Endothelial cell of umbilical vein (primary cell): ENCODE measurements at regions not wholly inside any gene's neighbourhood (a gene's known extent, or its start where the extent isn't known, plus 50 kb on each side); places are given as distances from the start of the nearest gene placed in this dataset.

Experiments
- BruUV-seq: library from RNA; stranded (reverse); fragments of 400-500 nt; replicated peaks from 2 replicates; lab custom pipeline; 2021; lab: Mats Ljungman, UMichigan
- CTCF ChIA-PET: fragments of 300-600, 350-600 bp; sonication (Branson Sonifier 250); formaldehyde crosslinking; loops from one replicate; lab custom pipeline; 2021; ENCODE audit warnings: antibody characterized with exemption, inconsistent platforms; lab: Charles Lee
- POLR2A ChIA-PET: fragments of 300-600, 350-600 bp; sonication (Branson Sonifier 250); formaldehyde crosslinking; loops from one replicate; lab custom pipeline; 2021; ENCODE audit warnings: antibody characterized with exemption, inconsistent platforms; lab: Charles Lee
- DNase-seq: peaks from one replicate; pipeline ENCODE4 v3.0.0-alpha.2; 2011; ENCODE audit warnings: low read depth, low spot score
- FAIRE-seq: peaks from 2 replicates; lab custom pipeline; 2011; peaks lifted over from hg19 to GRCh38; lab: Jason Lieb, UNC
- H2AFZ ChIP-seq: 2 replicates; pipeline ENCODE4 v1.6.0; 2012; ENCODE audit warnings: low read depth, low read length, control low read depth, inconsistent platforms
- H3K27ac ChIP-seq: 2 replicates; pipeline ENCODE4 v1.5.1; 2011; ENCODE audit warnings: low read depth, mild to moderate bottlenecking, control low read depth, low read length, moderate library complexity; ENCODE audit not compliant: insufficient read depth
- H3K27me3 ChIP-seq, 2 experiments: 2 replicates each; pipeline versions ENCODE4 v1.6.0 to v1.6.1; 2011; ENCODE audit warnings: low read length in 2 of 2, mixed read lengths in 1 of 2; ENCODE audit not compliant: control insufficient read depth in 2 of 2, insufficient read depth in 2 of 2
- H3K36me3 ChIP-seq, 2 experiments: 2 replicates in 1 of 2; 3 replicates in 1 of 2; pipeline ENCODE4 v1.5.1; 2011; ENCODE audit warnings: low read length in 2 of 2, mild to moderate bottlenecking in 1 of 2, moderate library complexity in 1 of 2; ENCODE audit not compliant: control insufficient read depth in 2 of 2, insufficient read depth in 2 of 2; ENCODE audit errors: extremely low read depth in 1 of 2
- H3K4me1 ChIP-seq: 3 replicates; pipeline ENCODE4 v1.5.1; 2011; ENCODE audit warnings: mild to moderate bottlenecking, low read length; ENCODE audit not compliant: control insufficient read depth, insufficient read depth; ENCODE audit errors: extremely low read depth
- H3K4me2 ChIP-seq: 2 replicates; pipeline ENCODE4 v1.6.1; 2011; ENCODE audit warnings: low read length, control low read depth, mixed read lengths; ENCODE audit not compliant: insufficient read depth
- H3K4me3 ChIP-seq, 3 experiments: fragments of 200-600 bp in 1 of 3; sonication (generic), shearing (Covaris generic) in 1 of 3; replicated peaks in 1 of 3; 2 replicates each; pipeline ENCODE4 v1.5.1; 2011 to 2016; ENCODE audit warnings: control low read depth in 3 of 3, low read length in 3 of 3, mild to moderate bottlenecking in 2 of 3, inconsistent platforms in 1 of 3, low read depth in 1 of 3, moderate library complexity in 1 of 3; ENCODE audit not compliant: insufficient read depth in 1 of 3
- H3K79me2 ChIP-seq: 2 replicates; pipeline ENCODE4 v1.6.0; 2012; ENCODE audit warnings: low read length, inconsistent platforms; ENCODE audit not compliant: control insufficient read depth, insufficient read depth
- H3K9ac ChIP-seq: replicated peaks from 2 replicates; pipeline ENCODE3; 2011; ENCODE audit warnings: low read length, control low read depth; ENCODE audit not compliant: insufficient read depth; ENCODE audit errors: extremely low read depth
- H3K9me1 ChIP-seq: replicated peaks from 3 replicates; pipeline ENCODE4 v1.6.0; 2011; ENCODE audit warnings: mild to moderate bottlenecking, low read length; ENCODE audit not compliant: control insufficient read depth, insufficient read depth; ENCODE audit errors: extremely low read depth
- H3K9me3 ChIP-seq: replicated peaks from 2 replicates; pipeline ENCODE4 v1.5.1; 2012; ENCODE audit warnings: low read length, inconsistent platforms; ENCODE audit not compliant: control insufficient read depth, insufficient read depth
- H4K20me1 ChIP-seq: replicated peaks from 2 replicates; pipeline ENCODE3; 2011; ENCODE audit warnings: mild to moderate bottlenecking, low read length; ENCODE audit not compliant: control insufficient read depth, insufficient read depth; ENCODE audit errors: extremely low read depth
- CTCF ChIP-seq, 2 donors: IDR thresholded peaks; 1 replicate in 1 of 2; 2 replicates in 1 of 2; pipeline ENCODE4 v1.5.1; 2011; ENCODE audit warnings: low read length in 2 of 2, mild to moderate bottlenecking in 2 of 2, moderate library complexity in 2 of 2, control low read depth in 1 of 2, inconsistent platforms in 1 of 2, low read depth in 1 of 2; ENCODE audit not compliant: insufficient read depth in 1 of 2; ENCODE audit errors: extremely low read depth in 1 of 2
- EZH2 ChIP-seq: IDR thresholded peaks from 2 replicates; pipeline ENCODE4 v1.6.1; 2012; ENCODE audit warnings: borderline replicate concordance, low read depth, mild to moderate bottlenecking, moderate library complexity, low read length, inconsistent platforms; ENCODE audit not compliant: severe bottlenecking
- FOS ChIP-seq: IDR thresholded peaks from 2 replicates; pipeline ENCODE4 v1.6.1; 2011; ENCODE audit warnings: mild to moderate bottlenecking, low read length, moderate library complexity, borderline replicate concordance; ENCODE audit not compliant: insufficient read depth
- GATA2 ChIP-seq: IDR thresholded peaks from 2 replicates; pipeline ENCODE4 v1.7.0; 2011; ENCODE audit warnings: low read depth, mild to moderate bottlenecking, moderate library complexity, mixed read lengths, low read length; ENCODE audit not compliant: insufficient read length, insufficient read depth
- JUN ChIP-seq: IDR thresholded peaks from 2 replicates; pipeline ENCODE4 v1.6.1; 2011; ENCODE audit warnings: borderline replicate concordance, low read depth; ENCODE audit not compliant: insufficient read length, insufficient read depth
- MYC ChIP-seq: IDR thresholded peaks from one replicate; pipeline ENCODE4 v1.6.1; 2011; ENCODE audit warnings: mild to moderate bottlenecking, low read depth, low read length
- POLR2A ChIP-seq: IDR thresholded peaks from 2 replicates; pipeline ENCODE4 v1.6.1; 2012; ENCODE audit warnings: low read depth, mild to moderate bottlenecking, control low read depth, low read length
- POLR2AphosphoS5 ChIP-seq: IDR thresholded peaks from 2 replicates; pipeline ENCODE4 v1.6.1; 2012; ENCODE audit warnings: low read depth, mild to moderate bottlenecking, control low read depth, low read length, moderate library complexity; ENCODE audit not compliant: insufficient read depth
- dilution Hi-C: fragments of 300-500 bp; cut with MboI; formaldehyde crosslinking; loops from one replicate; pipeline ENCODE4 v1.15.0; 2019; ENCODE audit warnings: low sequenced_read_pairs; ENCODE audit not compliant: extremely low pct_ligation_motif_present
- intact Hi-C: fragments of 100-400 bp; cut with micrococcal nuclease; formaldehyde crosslinking; loops from one replicate; pipeline ENCODE4 v1.10.0; 2022
- TF ChIP-seq, protein P1 (sequence below): IDR thresholded peaks from 2 replicates; pipeline ENCODE4 v1.6.1; 2011; ENCODE audit not compliant: insufficient read depth, insufficient read length

DNA sequence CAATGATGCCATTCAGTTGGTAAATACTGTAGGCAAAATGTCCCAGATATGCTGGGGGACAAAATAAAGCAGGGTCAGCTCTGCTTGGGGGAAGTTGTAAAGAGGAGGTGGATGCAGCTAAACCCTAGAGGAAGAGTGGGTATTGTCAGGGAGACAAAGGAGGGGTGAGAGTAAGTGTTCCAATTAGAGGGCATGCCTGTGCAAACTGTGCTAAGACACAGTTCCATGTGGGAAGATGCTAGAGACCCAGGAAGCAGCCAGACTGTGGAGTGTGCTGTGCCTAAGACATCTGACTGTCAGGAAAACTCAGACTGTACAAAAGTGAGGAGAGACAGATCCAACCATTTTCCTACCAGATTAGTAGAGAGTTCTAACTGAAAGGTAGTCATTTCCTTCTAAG is 474.3 kb downstream of the ATP23 start:
- dilution Hi-C loops: no loop called here
- H3K9ac ChIP-seq: no peak overlapping the region
- FAIRE-seq (peak; percentile 21), DNase-seq (no peak)
- no peaks in the 10 kb centered on the region for H3K9me3 ChIP-seq
- no TSS peak for BruUV-seq
- no peaks in the 10 kb centered on the region for H3K27me3 ChIP-seq
- intact Hi-C loops: loop anchor here (1.0 kb wide), 1 partner anchor 28 kb away; no protein-coding TSS in a partner anchor
- H3K27ac ChIP-seq: no peak overlapping the region
- no peaks in the 10 kb centered on the region for H3K9me1 ChIP-seq
- H3K4me2 ChIP-seq: no peak overlapping the region
- no peaks in the 10 kb centered on the region for H4K20me1 ChIP-seq
- H3K4me1 ChIP-seq: peaks cover 15% of the 10 kb centered on the region
- H3K4me3 ChIP-seq: no peak overlapping the region
- no peak for TF ChIP-seq POLR2A
- no peak for TF ChIP-seq EZH2
- no peak for TF ChIP-seq MYC
- no peak for TF ChIP-seq JUN
- TF ChIP-seq GATA2: no peak
- TF ChIP-seq POLR2AphosphoS5: no peak
- TF ChIP-seq CTCF (IDR thresholded peaks at IDR 0.05; ENCODE audit: extremely low read depth in 1 of 2, insufficient read depth in 1 of 2, low read depth in 1 of 2, low read length in 2 of 2): no peak
- TF ChIP-seq, protein P1, sequence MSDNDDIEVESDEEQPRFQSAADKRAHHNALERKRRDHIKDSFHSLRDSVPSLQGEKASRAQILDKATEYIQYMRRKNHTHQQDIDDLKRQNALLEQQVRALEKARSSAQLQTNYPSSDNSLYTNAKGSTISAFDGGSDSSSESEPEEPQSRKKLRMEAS: no peak
- TF ChIP-seq FOS: no peak
- H3K79me2 ChIP-seq: no peaks in the 10 kb centered on the region
- POLR2A ChIA-PET: no interaction called here
- H3K36me3 ChIP-seq: no peaks in the 10 kb centered on the region
- CTCF ChIA-PET: interaction anchor here (1.4 to 5.8 kb wide), 3 partner anchors 10 to 29 kb away, joined by 4 to 67 read pairs (median 15); no protein-coding TSS in a partner anchor
- peak overlapping the region; percentile 31 for H2AFZ ChIP-seq
